GM21360 (cell line): ENCODE measurements at regions not wholly inside any gene's neighbourhood (a gene's known extent, or its start where the extent isn't known, plus 50 kb on each side); places are given as distances from the start of the nearest gene placed in this dataset.
"Not testable (repeated sequence)": the region's sequence is repeated elsewhere in the genome, so short reads cannot be mapped to it uniquely, and the experiment has no call there.

Experiments
- ATAC-seq: cut with Tn5 transposase; IDR thresholded peaks from one replicate; pipeline ENCODE4 v1.9.1; 2021; ENCODE audit warnings: mild to moderate bottlenecking, moderate library complexity; ENCODE audit not compliant: unreplicated experiment

DNA sequence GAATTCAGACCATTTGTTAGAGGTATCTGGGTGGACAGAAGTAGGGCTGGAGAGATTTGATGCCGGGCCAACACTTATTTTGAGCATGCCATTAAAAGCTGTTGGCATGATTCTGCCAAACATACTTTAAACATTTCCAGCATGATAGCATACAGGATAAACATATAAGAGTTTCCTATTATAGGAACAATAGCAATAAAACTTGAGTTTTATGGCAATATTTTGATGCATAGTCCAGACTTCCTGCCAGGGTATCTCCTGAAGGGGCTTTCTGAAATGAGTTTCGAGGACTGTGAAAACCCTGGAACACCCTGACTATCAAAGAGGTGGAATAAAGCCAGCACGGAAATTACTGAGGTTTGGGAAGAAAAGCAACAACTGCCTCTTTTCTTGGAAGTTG is 1398.0 kb upstream of the NXPH2 start:
- ATAC-seq: no peak

DNA sequence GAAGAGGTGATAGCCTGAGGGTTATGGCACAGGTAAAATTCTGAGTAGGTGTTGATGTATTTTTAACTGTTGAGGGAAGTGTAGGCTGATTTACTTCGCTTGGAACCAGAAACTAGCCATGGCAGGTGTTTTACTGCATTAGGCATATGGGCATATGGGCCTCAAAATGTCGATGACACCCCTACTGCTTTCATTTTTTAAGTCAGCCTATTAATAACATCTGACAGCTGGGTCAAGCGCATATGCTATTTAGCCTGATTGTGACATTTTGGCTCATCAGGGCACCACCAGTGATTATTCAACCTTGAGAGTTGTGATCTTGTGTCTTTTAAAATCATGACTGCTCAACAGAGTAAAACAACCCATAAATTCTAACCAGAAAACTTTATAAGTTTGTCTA is 1396.9 kb upstream of the NXPH2 start:
- no peak for ATAC-seq

DNA sequence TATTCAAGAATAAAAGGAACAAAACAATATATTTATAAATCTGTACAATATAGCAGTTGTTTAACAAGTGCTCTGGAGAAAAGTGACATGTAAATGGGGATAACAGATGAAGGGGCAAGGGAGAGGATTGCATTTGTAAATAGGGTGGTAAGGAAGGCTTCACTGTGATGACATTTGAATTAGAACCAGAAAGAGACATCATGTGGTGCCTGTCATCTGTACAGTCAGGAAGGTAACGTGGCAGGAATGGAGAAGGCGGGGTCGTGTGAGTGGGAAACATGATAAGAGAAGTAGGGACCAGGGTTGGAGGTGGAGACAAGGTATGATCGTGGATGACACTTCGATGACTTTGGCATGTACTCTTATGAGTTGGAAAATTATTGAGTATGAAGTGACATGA is 1393.6 kb upstream of the NXPH2 start:
- no peak for ATAC-seq

DNA sequence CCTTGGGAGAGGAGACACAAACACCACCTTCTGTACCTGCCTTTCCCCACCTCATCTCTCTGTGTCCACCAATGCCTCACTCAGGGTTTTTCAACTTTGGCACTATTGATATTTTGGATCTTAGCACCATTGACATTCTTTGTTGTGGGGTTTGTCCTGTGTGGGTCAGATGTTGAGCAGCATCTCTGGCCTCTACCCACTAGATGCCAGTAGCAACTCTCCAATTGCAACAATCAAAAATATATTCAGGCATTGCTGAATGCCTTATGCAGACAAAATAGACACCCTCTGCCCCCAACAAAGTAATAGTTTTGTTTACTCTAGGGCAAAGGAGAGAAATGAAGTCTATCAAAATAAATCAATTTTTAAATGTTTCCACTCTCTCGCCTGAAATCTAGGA is 1384.3 kb upstream of the NXPH2 start:
- no peak for ATAC-seq

DNA sequence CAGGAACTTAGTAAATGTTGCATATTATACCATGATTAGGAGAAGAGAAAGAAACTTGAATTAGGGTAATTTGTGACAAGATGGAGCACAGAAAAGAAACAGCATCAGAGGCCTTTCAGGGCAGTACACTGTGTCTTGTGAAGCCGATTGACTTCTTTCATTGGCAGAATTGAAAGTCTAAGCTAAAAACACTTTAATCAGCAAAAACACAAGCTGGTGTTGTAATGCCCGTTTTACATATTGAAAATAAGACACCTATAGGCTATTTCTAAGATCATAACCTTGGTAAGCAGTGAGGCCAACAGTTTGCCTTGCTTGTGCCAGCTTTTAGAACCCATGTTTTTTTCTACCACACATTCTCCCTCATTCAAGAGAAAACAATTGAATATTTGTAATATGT is 1378.1 kb upstream of the NXPH2 start:
- ATAC-seq: no peak

DNA sequence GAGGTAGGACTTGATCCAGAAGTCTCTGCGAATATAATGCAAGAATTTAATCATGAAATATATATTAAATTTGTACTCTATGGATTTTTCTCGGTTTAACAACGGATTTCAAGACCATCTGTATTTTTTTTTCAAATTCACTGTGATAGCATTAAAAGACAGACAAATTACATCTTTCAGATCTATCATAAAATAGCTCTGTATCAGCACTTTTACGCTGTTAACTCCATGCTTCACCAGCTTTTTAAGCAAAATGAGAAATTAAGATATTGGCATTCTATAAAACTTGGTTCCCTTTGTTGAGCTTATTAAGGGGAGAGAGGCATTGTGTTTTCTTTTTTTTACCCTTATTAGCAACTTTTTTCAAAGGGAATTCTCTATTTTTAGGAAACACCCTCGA is 1377.6 kb upstream of the NXPH2 start:
- ATAC-seq: no peak

DNA sequence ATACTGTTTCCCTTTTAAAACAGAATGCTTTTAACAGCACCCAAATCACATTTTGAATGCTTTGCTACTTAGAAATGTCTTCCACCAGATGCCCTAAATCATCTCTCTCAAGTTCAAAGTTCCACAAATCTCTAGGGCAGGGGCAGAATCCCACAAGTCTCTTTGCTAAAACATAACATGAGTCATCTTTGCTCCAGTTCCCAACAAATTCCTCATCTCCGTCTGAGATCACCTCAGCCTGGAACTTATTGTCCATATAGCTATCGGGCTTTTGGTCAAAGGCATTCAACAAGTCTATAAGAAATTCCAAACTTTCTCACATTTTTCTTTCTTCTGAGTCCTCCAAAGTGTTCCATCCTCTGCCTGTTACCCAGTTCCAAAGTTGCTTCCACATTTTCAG is 1374.5 kb upstream of the NXPH2 start:
- no peak for ATAC-seq

DNA sequence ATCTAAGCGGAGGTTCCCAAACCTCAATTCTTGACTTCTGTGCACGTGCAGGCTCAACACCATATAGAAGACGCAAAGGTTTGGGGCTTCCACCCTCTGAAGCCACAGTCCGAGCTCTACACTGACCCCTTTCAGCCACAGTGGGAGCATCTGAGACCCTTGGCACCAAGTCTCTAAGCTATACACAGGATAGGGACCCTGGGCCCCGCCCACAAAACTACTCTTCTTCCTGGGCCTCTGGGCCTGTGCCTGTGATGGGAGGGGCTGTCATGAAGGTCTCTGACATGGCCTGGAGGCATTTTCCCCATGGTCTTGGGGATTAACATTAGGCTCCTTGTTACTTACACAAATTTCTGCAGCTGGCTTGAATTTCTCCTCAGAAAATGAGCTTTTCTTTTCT is 1374.1 kb upstream of the NXPH2 start:
- ATAC-seq: no peak

DNA sequence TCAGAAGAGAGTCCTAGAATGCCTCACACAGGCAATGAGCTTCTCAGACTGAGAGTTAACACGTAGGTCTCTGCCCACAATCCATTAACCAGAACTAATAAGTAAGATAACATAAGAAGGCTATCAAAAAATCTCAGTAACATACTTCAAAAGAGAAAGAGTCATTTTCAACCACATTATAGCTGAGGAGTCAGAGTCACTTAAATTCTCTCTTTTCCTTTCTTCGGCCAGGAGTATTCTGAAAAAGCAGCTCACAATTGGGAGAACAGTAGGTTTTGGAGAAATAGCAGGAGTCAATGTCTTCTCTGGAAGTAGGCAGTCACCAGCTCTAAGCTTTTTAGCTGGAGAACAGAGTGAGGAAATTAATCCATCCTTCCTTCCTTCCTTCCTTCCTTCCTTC is 1364.4 kb upstream of the NXPH2 start:
- no peak for ATAC-seq

DNA sequence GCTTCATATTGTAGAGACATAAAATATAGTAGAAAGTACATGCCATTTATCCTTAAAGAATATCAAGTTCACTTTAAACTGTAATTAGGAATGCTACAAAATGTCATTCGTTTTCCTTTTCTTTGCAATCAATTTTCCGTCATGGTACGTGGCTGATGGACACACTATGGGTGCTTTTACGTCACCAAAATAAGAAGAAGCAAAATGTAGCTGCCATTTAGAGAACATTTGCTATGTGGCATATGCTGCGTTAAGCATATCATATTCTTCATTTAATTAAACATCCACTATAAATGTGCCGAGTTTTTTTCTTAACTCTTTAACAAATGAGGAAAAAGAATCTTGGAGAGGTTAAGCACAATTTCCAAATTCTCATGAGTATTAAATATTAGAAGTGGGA is 1358.5 kb upstream of the NXPH2 start:
- ATAC-seq: no peak

DNA sequence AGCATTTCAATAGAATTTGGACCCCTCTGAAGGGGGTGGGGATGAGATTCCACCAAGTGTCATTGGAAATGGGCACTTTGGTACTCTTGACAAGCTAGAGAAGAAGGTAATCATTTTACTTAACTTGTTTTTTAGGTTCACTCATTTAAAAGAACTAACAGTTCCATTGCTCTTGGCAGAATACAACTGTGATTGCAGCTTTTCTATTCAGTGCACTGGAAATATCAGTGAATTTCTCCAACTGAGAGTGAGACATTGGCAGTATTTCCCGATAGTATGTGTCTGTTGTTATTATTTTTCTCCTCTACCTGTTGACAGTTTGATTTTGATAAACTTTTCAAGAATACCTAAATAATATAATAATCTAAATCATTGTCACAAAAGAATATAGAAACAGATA is 1356.7 kb upstream of the NXPH2 start:
- no peak for ATAC-seq

DNA sequence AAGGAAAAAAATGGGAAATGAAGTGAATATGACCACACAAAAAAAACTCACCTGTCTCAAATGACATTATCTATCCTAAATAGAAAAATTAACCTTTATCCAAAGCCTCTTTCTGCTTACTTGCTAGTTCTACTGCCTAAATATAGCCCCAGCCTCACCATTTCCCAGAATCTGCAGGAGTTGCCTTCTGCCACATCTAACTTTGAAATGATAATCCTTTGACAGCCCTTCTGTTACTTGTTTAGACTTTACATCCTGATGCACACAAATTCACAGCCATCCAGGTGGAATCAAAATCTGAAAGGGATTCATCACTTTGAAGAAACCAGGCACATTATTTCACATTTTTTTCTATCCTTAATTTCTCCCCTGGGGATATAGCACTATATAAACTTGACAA is 1356.2 kb upstream of the NXPH2 start:
- no peak for ATAC-seq

DNA sequence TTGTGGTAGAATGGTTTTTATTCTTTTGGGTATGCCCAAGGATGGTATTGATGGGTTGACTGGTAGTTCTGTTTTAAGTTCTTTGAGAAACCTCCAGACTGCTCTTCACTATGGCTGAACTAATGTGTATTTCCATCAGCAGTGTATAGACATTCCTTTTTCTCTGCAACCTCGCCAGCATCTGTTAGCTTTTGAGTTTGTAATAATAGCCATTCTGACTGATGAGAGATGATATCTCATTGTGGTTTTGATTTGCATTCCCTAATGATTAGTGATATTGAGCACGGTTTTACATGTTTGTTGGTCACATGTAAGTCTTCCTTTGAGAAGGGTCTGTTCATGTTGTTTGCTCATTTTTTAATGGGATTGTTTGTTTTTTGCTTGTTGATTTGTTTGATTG is 1348.7 kb upstream of the NXPH2 start:
- no peak for ATAC-seq

DNA sequence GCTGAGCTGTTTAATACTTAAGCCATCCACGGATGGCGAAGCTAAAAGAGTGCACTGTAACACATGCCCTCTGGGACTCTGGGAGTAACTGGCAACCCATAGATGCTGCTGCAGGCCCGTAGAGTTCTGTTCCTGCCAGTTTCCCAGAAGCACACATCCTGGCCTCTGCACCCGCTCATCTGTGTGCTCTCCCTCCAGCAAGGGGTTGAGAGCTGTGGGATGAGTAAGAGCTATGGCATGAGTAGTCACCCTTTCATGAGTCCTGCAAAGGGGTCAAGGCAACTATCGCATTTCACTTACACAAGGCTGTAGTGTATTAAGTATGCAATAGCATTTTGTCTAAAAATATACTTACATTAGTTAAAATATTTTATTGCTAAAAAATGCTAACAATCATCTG is 1341.8 kb upstream of the NXPH2 start:
- no peak for ATAC-seq

DNA sequence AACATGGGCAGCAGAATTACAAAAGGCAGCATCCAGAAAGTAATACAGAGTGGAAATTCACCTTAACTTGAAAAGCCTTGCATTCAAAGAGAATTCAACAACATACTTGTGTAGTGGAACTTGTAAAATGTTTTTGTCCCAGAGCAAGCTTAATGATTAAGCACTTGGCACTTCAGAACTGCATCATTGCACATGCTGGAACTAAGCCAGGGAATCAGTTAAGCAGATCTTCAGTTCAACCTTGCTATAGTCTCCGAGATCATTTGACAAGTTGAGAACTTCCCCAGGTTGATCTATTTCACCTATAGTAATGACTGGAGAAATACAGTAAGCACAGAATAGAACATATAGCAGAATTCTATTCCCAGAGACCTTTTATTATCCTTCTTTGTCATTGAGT is 1337.2 kb upstream of the NXPH2 start:
- ATAC-seq: no peak

DNA sequence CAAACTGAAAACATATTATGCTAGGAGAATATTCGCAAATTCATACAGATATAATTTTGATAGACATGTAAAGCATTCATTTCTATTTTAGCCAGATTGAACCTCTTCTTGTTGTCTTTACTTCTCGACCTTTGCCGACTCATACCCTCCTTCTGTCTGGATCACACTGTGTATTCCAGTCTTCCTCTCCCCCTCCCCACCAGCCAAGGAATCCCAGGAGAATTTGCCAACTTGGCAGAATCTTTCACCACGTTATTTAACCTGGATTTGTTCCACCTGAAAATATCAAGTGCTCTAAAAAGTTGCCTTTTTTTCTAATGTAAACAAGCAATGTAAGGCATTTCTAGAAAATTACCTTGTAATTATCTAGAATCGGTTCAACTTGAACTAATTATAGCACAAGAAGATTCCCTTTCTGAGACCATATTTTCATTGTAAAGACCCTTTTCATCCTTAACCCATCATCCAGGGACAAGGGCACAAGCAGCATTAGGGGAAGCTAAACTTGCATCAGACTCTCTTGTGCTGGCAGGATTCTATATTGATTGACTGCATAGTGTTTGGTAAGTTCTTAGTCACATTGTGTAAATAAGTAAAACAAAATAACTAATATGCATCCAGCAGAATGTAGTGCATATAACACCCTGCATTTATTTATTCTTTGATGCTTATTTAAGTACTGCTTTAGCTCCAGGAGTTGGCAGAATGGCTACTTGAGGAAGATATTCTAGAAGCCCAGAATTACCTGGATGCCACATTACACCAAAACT is 1328.7 kb upstream of the NXPH2 start:
- no peak for ATAC-seq

DNA sequence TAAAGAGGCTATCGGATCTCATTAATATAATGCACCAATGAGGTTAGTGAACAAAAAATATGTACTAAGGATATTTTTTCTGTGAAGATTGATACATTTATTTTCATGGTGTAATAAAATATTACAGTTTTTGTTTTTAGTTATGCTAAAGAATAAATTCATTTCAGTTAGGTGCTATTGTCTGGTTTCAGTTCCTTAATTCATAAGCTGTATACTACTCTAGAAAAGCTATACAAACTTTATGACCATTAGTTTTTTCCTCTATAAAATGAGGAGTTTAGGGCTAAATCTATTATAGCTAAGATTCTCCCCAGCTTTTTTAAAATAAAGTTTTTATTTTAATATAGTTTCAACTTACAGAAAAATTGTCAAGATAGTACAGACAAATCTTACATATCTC is 1311.7 kb upstream of the NXPH2 start:
- ATAC-seq: no peak

DNA sequence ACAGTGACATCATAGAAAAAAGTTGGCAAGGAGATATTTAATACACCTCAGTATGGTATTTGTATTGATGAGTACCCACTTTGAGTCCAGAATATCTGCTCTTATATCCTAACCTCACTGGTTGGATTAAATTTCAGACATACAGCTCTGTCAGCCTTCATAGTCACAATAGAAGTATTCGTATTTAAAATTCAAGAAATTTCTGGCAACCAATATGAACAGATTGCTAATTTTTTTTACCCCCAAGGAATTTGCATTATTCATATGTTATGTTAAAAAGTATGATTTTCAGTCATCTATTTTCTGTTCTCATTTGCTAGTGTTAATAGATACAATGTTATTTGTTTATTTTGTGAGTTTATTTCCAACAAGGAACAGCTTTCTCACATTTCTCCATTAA is 1306.8 kb upstream of the NXPH2 start:
- no peak for ATAC-seq

DNA sequence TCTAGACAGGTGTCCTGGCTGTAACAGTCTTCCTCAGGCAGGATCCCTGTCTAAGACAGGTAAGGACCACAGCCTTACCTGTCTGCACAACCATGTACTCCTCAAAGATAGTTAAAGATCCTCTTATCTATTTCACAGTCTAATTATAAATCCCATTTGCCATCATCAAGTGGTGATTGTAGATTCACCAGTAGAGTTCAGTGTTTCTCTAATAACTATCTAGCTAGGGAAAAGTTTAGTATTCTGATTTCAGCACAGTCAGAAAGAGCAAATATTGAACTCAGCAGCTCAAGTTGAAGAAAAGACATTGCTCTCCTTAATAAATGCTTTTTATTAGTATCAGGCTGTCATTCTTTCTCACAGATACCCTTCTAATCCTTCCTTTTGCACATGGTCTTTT is 1305.5 kb upstream of the NXPH2 start:
- no peak for ATAC-seq

DNA sequence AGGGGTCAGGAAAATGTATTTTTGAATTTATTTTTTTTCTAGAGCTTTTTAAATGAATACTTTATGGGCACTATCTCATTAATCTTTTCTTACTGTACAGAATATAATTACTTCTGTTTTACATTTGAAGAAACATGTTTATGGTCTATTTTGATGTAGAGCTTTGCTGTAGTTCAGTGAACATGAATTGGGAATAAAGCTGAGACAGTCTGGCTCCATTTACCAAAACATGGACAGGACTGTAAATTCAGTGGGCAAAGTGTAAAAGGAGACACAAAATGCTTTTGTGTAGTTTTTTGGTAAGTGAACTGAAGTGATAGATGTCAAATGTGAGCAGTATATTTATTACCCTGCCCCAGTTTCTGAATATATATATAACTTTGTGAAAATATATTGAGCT is 1298.8 kb upstream of the NXPH2 start:
- ATAC-seq: no peak

DNA sequence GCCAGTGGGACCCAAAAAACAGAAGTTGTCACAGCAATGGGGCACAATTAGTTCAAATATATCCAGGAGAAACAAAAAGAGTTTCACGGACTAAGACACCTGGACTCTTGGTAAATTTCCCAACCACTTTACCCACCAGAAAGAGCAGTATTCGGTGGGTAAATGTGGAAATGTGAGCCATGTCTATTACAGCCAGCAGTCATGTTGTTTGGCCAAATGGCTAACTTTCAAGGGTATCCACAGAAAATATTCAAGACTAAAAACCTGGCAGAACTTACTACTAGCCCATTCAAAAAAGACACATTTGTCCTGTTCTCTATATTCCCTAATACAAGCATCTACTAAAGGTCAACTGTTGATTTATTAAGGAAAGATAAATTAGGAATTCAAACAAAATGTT is 1296.0 kb upstream of the NXPH2 start:
- ATAC-seq: no peak

DNA sequence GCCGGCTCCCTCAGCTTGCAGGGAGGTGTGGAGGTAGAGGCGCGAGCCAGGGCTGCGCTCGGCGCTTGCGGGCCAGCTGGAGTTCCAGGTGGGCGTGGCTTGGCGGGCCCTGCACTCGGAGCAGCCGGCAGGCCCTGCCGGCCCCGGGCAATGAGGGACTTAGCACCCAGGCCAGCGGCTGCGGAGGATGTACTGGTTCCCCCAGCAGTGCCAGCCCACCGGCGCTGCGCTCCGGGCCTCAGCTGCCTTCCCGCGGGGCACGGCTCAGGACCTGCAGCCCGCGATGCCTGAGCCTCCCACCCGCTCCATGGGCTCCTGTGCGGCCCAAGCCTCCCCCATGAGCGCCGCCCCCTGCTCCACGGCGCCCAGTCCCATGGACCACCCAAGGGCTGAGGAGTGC is 1293.6 kb upstream of the NXPH2 start:
- ATAC-seq: not testable (repeated sequence)

DNA sequence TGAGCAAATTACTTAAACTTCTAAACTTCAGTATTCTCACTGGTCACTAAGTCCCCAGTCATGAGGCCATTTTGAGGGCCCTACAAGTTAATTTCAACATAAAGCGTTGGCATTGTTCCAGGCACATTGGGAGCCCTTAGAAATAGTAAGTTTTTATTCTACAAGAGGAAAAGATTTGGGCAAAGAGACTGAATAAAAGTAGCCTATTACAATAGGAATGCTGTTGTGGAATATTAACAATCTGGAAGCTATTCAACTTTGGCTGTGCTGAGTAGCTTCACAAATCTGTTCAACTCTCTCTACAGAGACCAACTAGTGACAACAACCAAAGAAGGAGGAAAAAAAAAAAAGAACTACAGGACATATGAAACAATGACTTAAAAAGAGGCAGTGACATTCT is 1287.5 kb upstream of the NXPH2 start:
- no peak for ATAC-seq
